ENCODE measurements at regions not wholly inside any gene's neighbourhood (a gene's known extent, or its start where the extent isn't known, plus 50 kb on each side); places are given as distances from the start of the nearest gene placed in this dataset.

GRCh38 chr9:84125046-84125445 lies 144.4 kb downstream of the RMI1 start:
- ChIA-PET CTCF (no interaction called here), RAD21 (ENCODE audit: low non-redundant PET in 1 of 2, low total read pairs in 2 of 2, uncharacterized antibody in 2 of 2, unreplicated experiment in 2 of 2) (no interaction called here), POLR2A (no interaction called here)
- Histone ChIP-seq H3K27ac (ENCODE audit: low read depth, low read length) (no peak overlapping the region), H4K20me1 (ENCODE audit: insufficient read depth) (no peaks in the 10 kb centered on the region), H2AFZ (ENCODE audit: low read depth, low read length, poor library complexity, severe bottlenecking) (no peak overlapping the region), H3K4me3 (replicated peaks in 1 of 2; ENCODE audit: low read depth in 1 of 2, low read length in 2 of 2) (no peak overlapping the region), H3K36me3 (ENCODE audit: control insufficient read depth in 1 of 2, insufficient read depth in 2 of 2, low read length in 2 of 2) (no peaks in the 10 kb centered on the region), H3K9me2 (ENCODE audit: insufficient read depth) (no peaks in the 10 kb centered on the region), H3K27me3 (ENCODE audit: insufficient read depth, low read length) (no peaks in the 10 kb centered on the region), H3K4me2 (ENCODE audit: low read length) (no peak overlapping the region), H3K79me2 (ENCODE audit: insufficient read depth, low read length) (no peaks in the 10 kb centered on the region), H3K9me3 (ENCODE audit: control insufficient read depth in 1 of 2, insufficient read depth in 1 of 2, low read depth in 1 of 2, low read length in 2 of 2) (no peaks in the 10 kb centered on the region), H3K9ac (ENCODE audit: low read length) (no peak overlapping the region), H3K4me1 (ENCODE audit: control insufficient read depth in 1 of 2, insufficient read depth in 2 of 2, low read length in 2 of 2) (no peaks in the 10 kb centered on the region)
- BruUV-seq (replicated peaks): no TSS peak
- intact Hi-C loops (cut with micrococcal nuclease): no loop called here
- ATAC-seq: no peak
- TF ChIP-seq CEBPB (IDR thresholded peaks at IDR 0.05; ENCODE audit: low read depth) (no peak), SIN3A (IDR thresholded peaks at IDR 0.05; ENCODE audit: low read depth) (no peak), MAX (IDR thresholded peaks at IDR 0.05) (no peak), JUND (IDR thresholded peaks at IDR 0.05) (no peak), EZH2 (IDR thresholded peaks at IDR 0.05) (no peak), REST (IDR thresholded peaks at IDR 0.05; ENCODE audit: low read depth) (no peak), ZFX (IDR thresholded peaks at IDR 0.05) (no peak), SP1 (IDR thresholded peaks at IDR 0.05; ENCODE audit: low read depth) (no peak), ELF1 (IDR thresholded peaks at IDR 0.05; ENCODE audit: borderline replicate concordance, low read depth) (no peak), TCF7L2 (IDR thresholded peaks at IDR 0.05; ENCODE audit: borderline replicate concordance, extremely low read depth, insufficient read depth, insufficient read length) (no peak), EZH2phosphoT487 (IDR thresholded peaks at IDR 0.05; ENCODE audit: borderline replicate concordance) (no peak), ZBTB33 (IDR thresholded peaks at IDR 0.05; ENCODE audit: extremely low read depth, insufficient replicate concordance, low read length) (no peak), CTCF (IDR thresholded peaks at IDR 0.05 in 2 of 3, conservative IDR thresholded peaks at IDR 0.05 in 1 of 3; ENCODE audit: borderline replicate concordance in 1 of 3, insufficient read depth in 1 of 3, low read depth in 2 of 3, low read length in 2 of 3) (no peak), RAD21 (IDR thresholded peaks at IDR 0.05; ENCODE audit: low read depth) (no peak), CBX3 (IDR thresholded peaks at IDR 0.05; ENCODE audit: low read depth) (no peak), POLR2A (IDR thresholded peaks at IDR 0.05; ENCODE audit: borderline replicate concordance, extremely low read depth, insufficient read depth, insufficient read length) (no peak)
- TF ChIP-seq, protein P1, sequence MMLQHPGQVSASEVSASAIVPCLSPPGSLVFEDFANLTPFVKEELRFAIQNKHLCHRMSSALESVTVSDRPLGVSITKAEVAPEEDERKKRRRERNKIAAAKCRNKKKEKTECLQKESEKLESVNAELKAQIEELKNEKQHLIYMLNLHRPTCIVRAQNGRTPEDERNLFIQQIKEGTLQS (IDR thresholded peaks at IDR 0.05): no peak
- no peak for DNase-seq (ENCODE audit: low read depth, low spot score)

Measured in HCT116 (cell line).